ENCODE measurements at regions not wholly inside any gene's neighbourhood (a gene's known extent, or its start where the extent isn't known, plus 50 kb on each side); places are given as distances from the start of the nearest gene placed in this dataset.
"Not testable (repeated sequence)": the region's sequence is repeated elsewhere in the genome, so short reads cannot be mapped to it uniquely, and the experiment has no call there.

- DNase-seq: no peak
These were observed 64.7 kb upstream of the ZNF217 start for GRCh38 chr20:53658322-53658721.

- no peak for DNase-seq
These were observed 64.1 kb upstream of the ZNF217 start for GRCh38 chr20:53657732-53658131.

DNA sequence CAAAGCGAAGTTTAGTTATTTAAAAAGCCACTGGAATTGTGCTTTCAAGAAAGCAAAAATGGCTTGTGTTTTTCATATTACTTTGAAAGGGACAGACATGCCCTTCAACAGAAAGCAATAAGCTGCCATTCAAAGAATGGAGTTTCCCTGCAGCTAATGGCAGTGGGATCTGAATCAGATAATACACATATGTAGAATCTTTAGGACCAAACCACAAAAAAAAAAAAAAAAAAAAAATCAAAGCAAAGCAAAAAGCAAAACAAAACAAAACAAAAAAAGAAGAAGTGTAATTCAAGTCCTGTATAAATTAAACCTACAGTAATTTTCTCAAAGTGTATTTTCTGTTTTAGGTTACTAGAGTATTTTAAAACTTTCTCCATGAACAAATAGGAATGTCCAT is 63.6 kb upstream of the ZNF217 start:
- no peak for DNase-seq

DNA sequence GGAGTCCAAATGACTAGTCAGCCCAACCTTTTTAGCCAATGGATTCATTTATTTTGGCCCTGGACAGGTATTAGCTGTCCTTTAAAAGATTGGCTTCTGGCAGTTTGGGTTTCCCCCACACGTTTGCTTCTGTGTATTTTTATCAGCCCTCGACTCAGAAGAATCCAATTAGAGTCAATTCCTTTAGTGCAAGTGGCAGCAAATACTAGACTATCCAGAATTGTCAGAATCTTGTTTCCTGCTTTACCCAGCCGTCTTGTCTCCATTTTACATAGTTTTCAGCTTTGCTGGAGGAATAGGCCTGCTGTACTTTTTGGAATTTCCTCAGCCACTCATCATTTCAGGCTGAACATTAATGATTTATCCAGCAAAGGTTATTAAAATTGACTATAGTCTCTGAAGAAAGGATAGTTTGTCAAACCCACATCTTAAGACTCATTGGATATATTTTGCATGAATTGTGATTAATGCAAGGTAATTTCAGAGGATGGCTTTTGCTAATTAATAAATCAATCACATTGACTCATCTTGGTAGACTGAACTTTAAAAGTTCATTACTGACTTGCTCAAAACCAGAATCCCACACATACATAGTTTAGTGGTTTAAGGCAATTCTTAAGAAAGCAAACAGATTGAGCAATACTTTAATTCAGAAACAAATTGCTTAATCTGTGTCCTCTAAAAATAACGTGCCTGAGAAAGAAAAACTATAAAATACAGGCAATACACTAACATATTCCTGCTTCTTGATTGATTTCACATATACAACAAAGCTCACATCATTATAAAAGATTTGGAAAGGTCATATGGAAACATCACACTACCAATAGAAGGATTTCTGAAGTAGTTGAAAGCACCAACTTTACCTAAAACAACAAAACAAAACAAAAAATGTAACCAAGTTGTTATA is 62.9 kb upstream of the ZNF217 start:
- DNase-seq: no peak

GRCh38 chr20:53655625-53656292 is 62.1 kb upstream of the ZNF217 start:
- DNase-seq: no peak

DNA sequence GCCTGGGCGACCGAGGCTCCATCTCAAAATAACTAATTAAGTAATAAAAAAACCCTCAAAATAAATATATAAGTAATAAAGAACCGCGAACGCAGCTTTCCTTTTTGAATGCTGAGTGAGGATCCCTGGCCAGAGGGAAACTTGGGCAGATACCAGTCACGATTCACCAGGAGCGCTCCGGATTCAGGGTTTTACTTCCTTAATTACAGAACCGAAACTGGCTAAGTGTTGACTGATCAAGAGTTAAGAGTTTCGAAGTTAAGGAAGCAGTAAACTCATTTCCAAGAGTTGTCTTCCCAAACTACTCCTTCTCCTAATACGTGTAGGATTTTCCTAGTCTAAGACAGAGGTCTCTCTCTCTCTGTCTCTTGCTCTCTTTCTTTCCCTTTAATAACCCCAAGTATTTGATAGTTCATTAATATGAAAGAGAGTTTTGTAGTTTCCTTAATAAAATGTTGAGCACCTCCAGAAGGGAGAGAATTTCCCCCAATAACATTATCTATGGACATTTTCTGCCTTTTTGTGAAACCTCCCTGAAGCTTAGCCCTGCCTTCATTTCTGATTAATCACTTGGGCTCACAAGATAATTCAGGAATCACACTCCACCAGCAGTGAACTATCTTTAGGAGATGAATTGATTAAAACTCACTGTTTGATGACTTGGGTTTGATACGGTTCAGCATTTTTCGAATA is 61.4 kb upstream of the ZNF217 start:
- DNase-seq: no peak

DNA sequence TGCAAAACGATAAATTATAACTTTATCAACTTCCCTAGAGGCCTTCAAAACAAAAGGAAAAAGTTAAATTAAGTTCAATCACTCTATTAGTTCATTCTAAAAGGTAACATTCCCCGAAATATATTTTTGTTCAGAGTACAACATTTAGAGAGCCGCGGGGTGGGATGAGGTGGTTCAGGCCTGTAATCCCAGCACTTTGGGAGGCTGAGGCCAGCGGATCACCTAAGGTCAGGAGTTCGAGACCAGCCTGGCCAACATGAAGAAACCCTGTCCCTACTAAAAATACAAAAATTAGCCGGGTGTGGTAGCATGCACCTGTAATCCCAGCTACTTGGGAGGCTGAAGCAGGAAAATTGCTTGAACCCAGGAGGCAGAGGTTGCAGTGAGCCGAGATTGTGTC is 60.9 kb upstream of the ZNF217 start:
- not testable (repeated sequence) for DNase-seq

DNA sequence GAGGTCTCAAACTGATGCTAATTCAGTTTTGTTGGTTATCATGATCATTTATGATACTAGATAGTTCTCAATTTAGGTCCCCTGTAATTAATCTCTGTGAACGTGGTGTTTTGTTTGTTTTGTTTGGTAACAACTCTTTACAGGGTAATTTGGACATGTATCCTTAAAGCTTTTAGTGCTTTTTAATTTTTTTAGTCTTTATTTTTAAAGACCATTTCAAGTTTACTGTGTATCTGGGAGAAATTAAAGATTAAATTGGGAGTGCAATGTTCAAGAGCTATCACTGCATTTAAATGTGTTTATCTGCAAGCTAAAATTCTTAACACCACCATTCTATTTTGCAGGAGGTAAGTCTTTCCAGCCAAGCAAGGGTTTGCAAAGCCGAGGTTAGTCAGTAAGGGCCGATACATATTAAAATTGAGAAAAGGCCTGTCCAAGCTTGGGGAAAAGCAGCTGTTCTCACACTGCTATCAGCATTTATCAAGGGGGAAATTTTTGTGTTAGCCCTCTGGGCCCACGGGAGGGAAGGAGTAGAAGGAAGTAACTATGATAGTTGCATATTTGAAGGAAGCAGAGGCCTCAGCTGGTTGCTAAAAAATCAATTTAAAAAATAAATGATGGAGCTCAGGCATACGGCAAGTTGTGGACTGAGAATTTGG is 59.3 kb upstream of the ZNF217 start:
- no peak for DNase-seq

DNA sequence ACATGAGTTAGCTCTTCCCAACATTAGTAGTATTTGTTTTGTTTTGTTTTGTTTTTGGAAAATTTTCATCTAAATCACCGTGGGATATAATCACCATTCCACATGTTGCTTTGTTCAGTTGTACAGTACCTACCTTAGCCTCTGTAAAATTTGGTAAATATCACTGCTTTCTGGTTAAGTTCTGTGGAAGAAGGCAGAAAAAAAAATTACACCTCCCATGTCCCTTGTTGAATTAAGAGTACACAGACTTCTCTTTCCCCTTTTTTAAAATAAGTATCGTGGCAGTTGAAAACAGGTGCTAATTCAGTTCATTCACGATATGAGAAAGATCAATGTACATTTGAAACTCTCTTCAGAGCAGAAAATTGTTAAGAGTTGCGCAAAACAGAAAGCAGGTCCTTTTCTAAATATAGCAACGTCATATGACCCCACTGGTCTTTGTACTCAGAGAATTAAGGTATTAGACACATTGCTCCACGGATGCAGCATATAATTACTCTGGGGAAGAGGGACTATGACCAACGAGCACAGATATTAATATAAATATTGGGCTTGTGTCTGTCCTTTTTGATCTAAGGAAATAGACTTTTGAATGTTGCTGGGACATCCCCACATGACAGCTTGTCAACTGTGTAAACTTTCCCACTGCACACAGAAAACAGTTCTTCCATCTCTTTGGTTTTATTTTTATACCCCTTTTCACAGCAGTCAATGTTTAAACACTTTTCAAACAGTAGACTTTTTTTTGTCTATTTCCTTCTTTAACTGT is 58.6 kb upstream of the ZNF217 start:
- no peak for DNase-seq

- DNase-seq: not testable (repeated sequence)
These were observed 55.9 kb upstream of the ZNF217 start for GRCh38 chr20:53649493-53649892.

DNA sequence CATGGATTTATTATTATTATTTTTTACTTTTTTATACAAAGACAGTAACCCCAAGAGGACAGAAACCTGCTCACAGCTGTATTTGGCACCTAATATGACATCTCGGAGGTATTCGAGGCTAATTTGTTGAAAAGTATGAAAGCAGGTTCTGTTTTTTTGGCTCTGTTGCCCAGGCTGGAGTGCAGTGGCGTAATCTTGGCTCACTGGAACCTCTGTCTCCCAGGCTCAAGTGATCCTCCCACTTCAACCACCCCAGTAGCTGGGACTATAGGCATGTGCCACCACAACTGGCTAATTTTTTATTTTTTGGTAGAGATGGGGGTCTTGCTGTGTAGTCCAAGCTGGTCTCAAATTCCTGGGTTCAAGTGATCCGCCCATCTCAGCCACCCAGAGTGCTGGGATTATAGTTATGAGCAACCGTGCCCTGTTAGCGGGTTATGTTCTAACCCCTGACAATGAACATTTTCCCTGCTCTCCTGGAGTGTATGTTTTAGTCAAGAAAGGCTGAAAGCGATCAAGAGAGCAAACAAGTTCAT is 53.7 kb upstream of the ZNF217 start:
- no peak for DNase-seq

DNA sequence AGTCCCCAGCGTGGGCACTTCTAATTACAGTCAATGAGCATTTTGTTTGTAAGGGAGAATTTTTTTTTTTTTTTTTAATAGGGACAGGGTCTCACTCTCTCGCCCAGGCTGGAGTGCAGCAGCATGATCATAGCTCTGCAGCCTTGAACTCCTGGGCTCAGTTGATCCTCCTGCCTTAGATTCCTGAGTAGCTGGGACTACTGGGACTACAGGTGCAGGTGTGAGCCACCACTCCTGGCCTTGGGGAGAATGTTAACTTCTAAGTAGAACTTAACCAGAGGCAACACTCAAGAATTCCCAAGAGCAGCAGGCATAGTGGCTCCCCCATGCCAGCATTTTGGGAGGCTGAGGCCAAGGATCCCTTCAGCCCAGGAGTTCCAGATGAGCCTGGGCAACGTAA is 52.9 kb upstream of the ZNF217 start:
- DNase-seq: no peak

DNA sequence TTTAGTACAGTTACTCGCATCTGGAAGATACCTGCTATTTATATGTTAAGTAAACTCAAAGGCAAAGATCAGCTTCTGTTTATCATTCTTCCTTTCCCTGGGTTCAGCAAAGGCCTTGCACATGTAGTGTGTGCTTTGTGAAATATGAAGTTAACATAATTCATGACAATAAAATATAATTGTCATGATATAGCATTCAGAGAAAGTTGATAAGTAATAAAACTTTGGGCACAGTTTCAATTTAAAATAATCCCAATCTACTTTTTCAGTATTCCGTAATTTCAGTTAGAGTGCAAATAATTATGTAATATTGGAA is 51.9 kb upstream of the ZNF217 start:
- DNase-seq: no peak

DNA sequence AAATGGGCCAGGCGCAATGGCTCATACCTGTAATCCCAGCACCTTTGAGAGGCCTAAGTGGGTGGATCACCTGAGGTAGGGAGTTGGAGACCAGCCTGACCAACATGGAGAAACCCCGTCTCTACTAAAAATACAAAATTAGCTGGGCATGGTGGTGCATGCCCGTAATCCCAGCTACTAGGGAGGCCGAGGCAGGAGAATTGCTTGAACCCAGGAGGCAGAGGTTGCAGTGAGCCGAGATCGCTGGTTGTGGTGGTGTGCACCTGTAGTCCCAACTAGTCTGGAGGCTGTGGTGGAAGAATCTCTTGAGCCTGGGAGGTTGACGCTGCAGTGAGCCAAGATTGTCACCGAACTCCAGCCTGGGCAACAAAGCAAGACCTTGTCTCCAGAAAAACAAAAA is 50.5 kb upstream of the ZNF217 start:
- DNase-seq: not testable (repeated sequence)
